ENCODE measurements at regions not wholly inside any gene's neighbourhood (a gene's known extent, or its start where the extent isn't known, plus 50 kb on each side); places are given as distances from the start of the nearest gene placed in this dataset.

DNA sequence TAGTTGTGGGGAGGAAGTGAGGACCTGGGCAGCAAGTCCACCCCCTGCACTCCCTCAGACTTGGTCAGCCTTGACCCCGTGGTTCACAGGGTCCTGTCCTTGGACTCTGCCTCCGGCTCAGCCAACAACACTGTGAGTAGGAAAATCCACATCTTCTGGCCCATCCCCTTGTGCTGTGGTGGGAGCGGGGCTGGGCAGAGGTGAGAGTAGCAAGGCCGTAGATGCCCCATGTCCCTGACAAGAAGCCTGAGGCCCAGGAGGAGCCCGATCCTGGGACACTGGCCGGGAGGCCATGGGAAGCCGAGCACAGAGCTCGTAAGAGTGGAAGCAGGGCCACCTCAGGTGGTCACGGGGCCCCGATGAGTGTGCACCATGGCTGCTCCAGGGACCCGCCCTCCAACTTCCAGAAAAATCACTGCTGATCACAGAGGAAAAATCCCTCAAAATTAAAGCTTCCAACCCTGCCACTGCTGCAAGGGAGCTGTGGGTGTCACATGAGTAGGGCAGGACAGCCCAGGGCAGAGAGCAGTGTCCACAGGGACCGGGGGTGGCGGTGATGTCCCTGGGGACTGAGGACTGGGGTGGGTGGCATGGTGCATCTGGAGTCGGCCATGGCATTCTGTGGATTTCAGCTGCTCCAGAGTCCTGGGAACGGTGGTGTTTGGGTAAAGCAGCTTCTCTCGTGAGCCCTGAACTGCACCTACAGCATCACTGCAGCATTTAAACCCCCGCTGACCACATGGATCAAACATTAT, 189.4 kb downstream of the DLL1 start:
- H3K4me3 ChIP-seq (ENCODE audit: low read depth, low read length) = no peak overlapping the region

DNA sequence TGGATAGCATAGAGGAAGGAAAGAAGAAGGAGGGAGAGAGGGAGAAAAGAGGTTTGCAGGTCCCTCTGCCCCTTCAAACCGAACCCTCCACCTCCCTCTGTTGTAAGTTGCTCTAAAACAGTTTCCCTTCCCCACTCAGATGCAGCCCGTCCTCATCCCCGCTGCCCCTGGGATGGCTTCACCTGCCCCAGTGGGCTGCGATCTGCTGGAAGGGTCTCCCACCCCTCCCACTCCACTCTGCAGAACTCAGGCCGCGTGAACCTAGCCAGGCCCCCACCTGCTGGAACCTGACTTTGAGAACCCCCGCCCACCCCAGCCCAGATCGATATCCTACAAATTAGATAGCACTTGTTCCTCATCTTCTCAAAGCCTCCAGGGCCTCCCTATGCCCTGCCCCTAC, 190.8 kb downstream of the DLL1 start:
- H3K4me3 ChIP-seq (ENCODE audit: low read depth, low read length) = no peak overlapping the region
- TF ChIP-seq, protein P1, sequence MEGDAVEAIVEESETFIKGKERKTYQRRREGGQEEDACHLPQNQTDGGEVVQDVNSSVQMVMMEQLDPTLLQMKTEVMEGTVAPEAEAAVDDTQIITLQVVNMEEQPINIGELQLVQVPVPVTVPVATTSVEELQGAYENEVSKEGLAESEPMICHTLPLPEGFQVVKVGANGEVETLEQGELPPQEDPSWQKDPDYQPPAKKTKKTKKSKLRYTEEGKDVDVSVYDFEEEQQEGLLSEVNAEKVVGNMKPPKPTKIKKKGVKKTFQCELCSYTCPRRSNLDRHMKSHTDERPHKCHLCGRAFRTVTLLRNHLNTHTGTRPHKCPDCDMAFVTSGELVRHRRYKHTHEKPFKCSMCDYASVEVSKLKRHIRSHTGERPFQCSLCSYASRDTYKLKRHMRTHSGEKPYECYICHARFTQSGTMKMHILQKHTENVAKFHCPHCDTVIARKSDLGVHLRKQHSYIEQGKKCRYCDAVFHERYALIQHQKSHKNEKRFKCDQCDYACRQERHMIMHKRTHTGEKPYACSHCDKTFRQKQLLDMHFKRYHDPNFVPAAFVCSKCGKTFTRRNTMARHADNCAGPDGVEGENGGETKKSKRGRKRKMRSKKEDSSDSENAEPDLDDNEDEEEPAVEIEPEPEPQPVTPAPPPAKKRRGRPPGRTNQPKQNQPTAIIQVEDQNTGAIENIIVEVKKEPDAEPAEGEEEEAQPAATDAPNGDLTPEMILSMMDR (IDR thresholded peaks at IDR 0.05; ENCODE audit: low read depth, low read length) = no peak

More for the DNA sequence above, 189.4 kb downstream of the DLL1 start:
- TF ChIP-seq, protein P1 (IDR thresholded peaks at IDR 0.05; ENCODE audit: low read depth, low read length) = no peak

DNA sequence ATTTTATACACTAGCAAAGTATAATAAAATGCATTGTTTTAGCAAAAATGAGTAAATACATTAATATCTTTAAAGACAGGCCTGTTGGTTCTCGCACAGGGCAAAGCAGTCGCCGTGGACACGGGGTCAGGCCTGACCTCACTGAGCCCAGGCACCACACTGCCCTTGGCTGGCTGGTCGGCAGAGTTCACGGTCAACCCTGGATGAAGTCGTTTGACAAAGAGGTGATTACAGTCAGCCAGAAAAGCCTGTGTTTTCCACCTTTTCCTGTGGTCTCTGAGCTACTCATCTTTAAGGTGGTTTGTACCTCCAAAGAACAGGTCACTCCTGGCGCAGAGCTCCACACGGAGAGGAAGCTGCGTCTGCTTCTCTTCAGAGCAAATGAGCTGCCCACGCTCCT, 191.5 kb downstream of the DLL1 start:
- H3K4me3 ChIP-seq (ENCODE audit: low read depth, low read length) = no peak overlapping the region
- TF ChIP-seq, protein P1 (IDR thresholded peaks at IDR 0.05; ENCODE audit: low read depth, low read length) = no peak

DNA sequence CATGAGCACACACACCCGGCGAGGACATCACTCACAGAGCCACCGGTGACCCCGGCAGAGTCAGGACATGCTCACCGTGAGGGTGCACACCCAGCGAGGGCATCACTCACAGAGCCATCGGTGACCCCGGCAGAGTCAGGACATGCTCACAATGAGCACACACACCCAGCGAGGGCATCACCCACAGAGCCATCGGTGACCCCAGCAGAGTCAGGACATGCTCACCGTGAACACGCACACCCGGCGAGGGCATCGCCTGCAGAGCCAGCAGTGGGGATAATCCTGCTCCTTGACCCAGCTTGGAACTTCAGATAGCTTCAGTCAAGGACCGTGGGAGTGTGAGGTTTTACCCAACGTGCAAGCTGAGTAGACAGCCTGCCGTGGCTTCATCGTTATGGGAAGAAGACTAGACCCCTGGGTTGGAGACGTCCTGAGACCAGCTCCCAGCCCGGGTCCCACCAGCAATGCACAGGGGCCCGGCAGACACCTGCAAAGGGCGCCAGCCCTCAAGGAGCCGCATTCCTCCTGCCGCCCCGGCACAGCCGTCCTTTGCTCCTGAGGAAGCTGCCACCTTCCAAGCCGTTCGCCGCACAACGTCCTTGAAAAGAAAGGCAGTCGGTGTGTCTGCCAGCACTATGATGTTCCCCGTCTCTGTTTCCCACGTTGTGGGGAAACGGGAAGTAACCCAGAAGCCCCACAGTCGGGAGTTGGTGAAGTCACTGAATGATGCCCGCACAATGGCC, 192.3 kb downstream of the DLL1 start:
- H3K4me3 ChIP-seq (ENCODE audit: low read depth, low read length) = no peak overlapping the region
- TF ChIP-seq, protein P1 (IDR thresholded peaks at IDR 0.05; ENCODE audit: low read depth, low read length) = no peak

DNA sequence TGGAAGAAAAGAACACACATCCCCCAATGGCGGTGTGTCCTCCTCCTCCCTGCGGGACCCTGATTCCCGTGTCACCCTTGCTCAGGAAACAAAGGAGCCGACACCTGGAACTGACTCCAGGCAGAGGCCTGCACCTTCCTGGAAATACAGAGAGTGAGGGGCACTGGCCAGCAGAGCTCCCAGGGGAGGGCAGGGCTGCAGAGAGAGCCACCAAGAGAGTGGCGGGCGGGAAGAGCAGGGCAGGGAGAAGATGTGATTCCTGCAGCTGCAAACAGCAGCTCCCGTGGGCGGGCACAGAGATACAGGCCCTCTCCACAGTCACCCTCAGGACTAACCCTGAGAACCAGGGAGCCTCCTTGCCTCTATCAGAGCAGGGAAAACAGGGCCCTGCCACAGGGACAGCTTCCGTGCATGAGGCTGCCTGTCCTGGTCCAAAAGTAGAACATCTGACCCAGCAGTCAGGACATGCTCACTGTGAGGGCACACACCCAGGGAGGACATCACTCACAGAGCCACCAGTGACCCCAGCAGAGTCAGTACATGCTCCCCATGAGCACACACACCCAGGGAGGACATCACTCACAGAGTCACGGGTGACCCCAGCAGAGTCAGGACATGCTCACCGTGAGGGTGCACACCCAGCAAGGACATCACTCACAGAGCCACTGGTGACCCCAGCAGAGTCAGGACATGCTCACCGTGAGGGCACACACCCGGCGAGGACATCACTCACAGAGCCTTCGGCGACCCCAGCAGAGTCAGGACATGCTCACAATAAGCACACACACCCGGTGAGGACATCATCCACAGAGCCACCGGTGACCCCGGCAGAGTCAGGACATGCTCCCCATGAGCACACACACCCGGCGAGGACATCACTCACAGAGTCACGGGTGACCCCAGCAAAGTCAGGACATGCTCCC, 193.1 kb downstream of the DLL1 start:
- no peak overlapping the region for H3K4me3 ChIP-seq (ENCODE audit: low read depth, low read length)
- TF ChIP-seq, protein P1 (IDR thresholded peaks at IDR 0.05; ENCODE audit: low read depth, low read length) = no peak

DNA sequence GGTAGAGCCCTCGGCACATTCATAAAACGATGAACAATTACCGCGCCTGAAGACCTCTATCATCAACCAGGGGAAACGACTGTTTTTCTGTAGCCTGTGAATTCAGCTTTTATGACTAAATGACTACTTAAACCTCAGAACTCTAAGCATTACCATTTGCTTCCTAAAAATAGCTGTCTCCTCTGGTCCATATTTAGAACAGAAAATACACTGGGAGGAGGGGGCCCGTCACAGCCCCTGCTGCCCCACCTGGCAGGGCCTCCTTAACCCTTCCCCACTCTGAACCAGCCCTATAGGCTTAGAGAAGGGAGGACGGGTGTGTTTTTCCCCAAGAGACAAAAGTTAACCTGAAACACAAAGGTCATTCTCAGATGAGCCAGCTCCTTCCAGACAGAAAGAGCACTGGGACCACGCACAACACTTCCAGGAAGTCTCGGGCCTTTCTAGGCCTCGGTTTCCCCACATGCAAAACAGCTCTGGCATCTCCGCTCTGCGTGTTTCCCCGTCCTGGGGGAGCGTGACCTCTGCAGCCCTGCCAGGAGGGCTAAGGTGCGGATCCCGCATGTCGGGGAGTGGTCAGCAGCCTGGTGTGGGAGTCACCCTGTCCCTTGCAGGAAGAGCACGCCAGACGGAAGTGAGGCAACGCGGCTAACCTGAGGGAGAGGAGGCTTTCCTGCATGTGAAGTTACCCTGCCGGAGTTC, 193.9 kb downstream of the DLL1 start:
- no peak overlapping the region for H3K4me3 ChIP-seq (ENCODE audit: low read depth, low read length)
- TF ChIP-seq, protein P1 (IDR thresholded peaks at IDR 0.05; ENCODE audit: low read depth, low read length) = no peak

Data from WI38 (cell line).